HG03103 (cell line): ENCODE measurements at regions not wholly inside any gene's neighbourhood (a gene's known extent, or its start where the extent isn't known, plus 50 kb on each side); places are given as distances from the start of the nearest gene placed in this dataset.

Source experiments
- ATAC-seq: cut with Tn5 transposase; IDR thresholded peaks from one replicate; pipeline ENCODE4 v1.9.1; 2021; ENCODE audit warnings: low read depth; ENCODE audit not compliant: unreplicated experiment

GRCh38 chr5:77948476-77948875 is 172.3 kb upstream of the TBCA start:
- no peak for ATAC-seq

- no peak for ATAC-seq
These were observed 170.9 kb upstream of the TBCA start for GRCh38 chr5:77947041-77947428.

- ATAC-seq = no peak
These were observed 170.4 kb upstream of the TBCA start for GRCh38 chr5:77946381-77947040.

- ATAC-seq = no peak
These were observed 169.7 kb upstream of the TBCA start for GRCh38 chr5:77945874-77946273.

GRCh38 chr5:77944757-77945340 is 168.7 kb upstream of the TBCA start:
- ATAC-seq = no peak

GRCh38 chr5:77943851-77944250 is 167.7 kb upstream of the TBCA start:
- no peak for ATAC-seq

- ATAC-seq = no peak
These were observed 166.6 kb upstream of the TBCA start for GRCh38 chr5:77942578-77943239.

- ATAC-seq = peak; percentile 80
These were observed 161.1 kb upstream of the TBCA start for GRCh38 chr5:77937015-77937908.

GRCh38 chr5:77936365-77936693 is 160.2 kb upstream of the TBCA start:
- ATAC-seq = peak; percentile 17

GRCh38 chr5:77935506-77936364 is 159.6 kb upstream of the TBCA start:
- peak; percentile 48 for ATAC-seq

GRCh38 chr5:77928776-77929300 is 152.7 kb upstream of the TBCA start:
- ATAC-seq = no peak

GRCh38 chr5:77926337-77926736 is 150.2 kb upstream of the TBCA start:
- ATAC-seq = no peak

- no peak for ATAC-seq
These were observed 149.4 kb upstream of the TBCA start for GRCh38 chr5:77925503-77925902.

GRCh38 chr5:77924081-77924480 is 147.9 kb upstream of the TBCA start:
- no peak for ATAC-seq

GRCh38 chr5:77923666-77924065 is 147.5 kb upstream of the TBCA start:
- no peak for ATAC-seq

GRCh38 chr5:77921094-77921768 is 145.1 kb upstream of the TBCA start:
- no peak for ATAC-seq

GRCh38 chr5:77920359-77921058 is 144.4 kb upstream of the TBCA start:
- no peak for ATAC-seq

- no peak for ATAC-seq
These were observed 139.2 kb upstream of the TBCA start for GRCh38 chr5:77915346-77915745.

- ATAC-seq = no peak
These were observed 136.6 kb upstream of the TBCA start for GRCh38 chr5:77912721-77913120.
